Panc1 (cell line): ENCODE measurements at regions not wholly inside any gene's neighbourhood (a gene's known extent, or its start where the extent isn't known, plus 50 kb on each side); places are given as distances from the start of the nearest gene placed in this dataset.

Source experiments
- ATAC-seq: fragments of 200-7000 bp; cut with Tn5 transposase; 2 replicates; pipeline ENCODE4 v1.9.1; 2020; ENCODE audit warnings: mild to moderate bottlenecking, moderate library complexity
- BruUV-seq: library from RNA; stranded (reverse); fragments of 400-500 nt; replicated peaks from 2 replicates; lab custom pipeline; 2021; lab: Mats Ljungman, UMichigan
- CTCF ChIA-PET: fragments of 300-600 bp; sonication (Branson Sonifier 250); formaldehyde crosslinking; loops from one replicate; lab custom pipeline; 2022; ENCODE audit warnings: antibody characterized with exemption; lab: Charles Lee
- POLR2A ChIA-PET: fragments of 300-600 bp; sonication (Branson Sonifier 250); formaldehyde crosslinking; loops from one replicate; lab custom pipeline; 2022; ENCODE audit warnings: antibody characterized with exemption; lab: Charles Lee
- DNase-seq: peaks from one replicate; pipeline ENCODE4 v3.0.0-alpha.2; 2010; ENCODE audit warnings: low read depth, low spot score
- H3K27ac ChIP-seq: 2 replicates; pipeline ENCODE4 v1.5.1; 2011; ENCODE audit warnings: mild to moderate bottlenecking, low read length, inconsistent platforms
- H3K27me3 ChIP-seq: fragments of 200-500 bp; sonication (Bioruptor generic); 2 replicates; pipeline ENCODE4 v1.6.0; 2014; ENCODE audit warnings: low read length, inconsistent platforms; ENCODE audit not compliant: control insufficient read depth, insufficient read depth
- H3K36me3 ChIP-seq: fragments of 200-500 bp; sonication (Bioruptor generic); 2 replicates; pipeline ENCODE4 v1.5.1; 2014; ENCODE audit warnings: inconsistent platforms, mild to moderate bottlenecking, low read length, moderate library complexity; ENCODE audit not compliant: control insufficient read depth, insufficient read depth
- H3K4me1 ChIP-seq: 2 replicates; pipeline ENCODE4 v1.5.1; 2011; ENCODE audit warnings: inconsistent platforms, mild to moderate bottlenecking, low read length, moderate library complexity; ENCODE audit not compliant: control insufficient read depth, insufficient read depth
- H3K4me3 ChIP-seq, 2 experiments: 2 replicates each; pipeline ENCODE4 v1.5.1; 2011 to 2012; ENCODE audit warnings: low read depth in 2 of 2, low read length in 2 of 2, mild to moderate bottlenecking in 2 of 2, inconsistent platforms in 1 of 2, moderate library complexity in 1 of 2
- H3K9me3 ChIP-seq: fragments of 200-500 bp; sonication (Bioruptor generic); 2 replicates; pipeline ENCODE4 v1.5.1; 2014; ENCODE audit warnings: low read depth, mild to moderate bottlenecking, inconsistent platforms, low read length, moderate library complexity; ENCODE audit not compliant: control insufficient read depth, insufficient read depth
- CTCF ChIP-seq: fragments of 450-650 bp; IDR thresholded peaks from 2 replicates; pipeline ENCODE4 v1.5.1; 2017; ENCODE audit warnings: mild to moderate bottlenecking
- POLR2AphosphoS5 ChIP-seq: IDR thresholded peaks from 2 replicates; pipeline ENCODE4 v1.6.1; 2012; ENCODE audit warnings: mild to moderate bottlenecking, low read depth, low read length, moderate library complexity
- REST ChIP-seq, 2 experiments: IDR thresholded peaks; 2 replicates each; pipeline ENCODE4 v1.6.1; 2011 to 2012; ENCODE audit warnings: low read depth in 2 of 2, control low read depth in 1 of 2, low read length in 1 of 2, mild to moderate bottlenecking in 1 of 2, moderate library complexity in 1 of 2; ENCODE audit not compliant: insufficient read depth in 1 of 2
- SIN3A ChIP-seq: IDR thresholded peaks from 2 replicates; pipeline ENCODE4 v1.6.1; 2012; ENCODE audit warnings: low read depth, mild to moderate bottlenecking, low read length, moderate library complexity, borderline replicate concordance; ENCODE audit not compliant: insufficient read depth
- TCF7L2 ChIP-seq: IDR thresholded peaks from 2 replicates; pipeline ENCODE4 v1.6.1; 2011; ENCODE audit warnings: mild to moderate bottlenecking, low read depth, low read length, inconsistent platforms
- in situ Hi-C: cut with HindIII; loops from 2 replicates; pipeline ENCODE4 v1.10.0; 2016; ENCODE audit warnings: low sequenced_read_pairs, low pct_unique_long_range_greater_than_20kb
- intact Hi-C: fragments of 100-400 bp; cut with micrococcal nuclease; formaldehyde crosslinking; loops from one replicate; pipeline ENCODE4 v1.10.0; 2022; ENCODE audit not compliant: unreplicated experiment

- CTCF ChIA-PET = no interaction called here
- Histone ChIP-seq H3K4me1 (no peaks in the 10 kb centered on the region), H3K27ac (no peak overlapping the region), H3K4me3 (no peak overlapping the region), H3K27me3 (peaks cover 5% of the 10 kb centered on the region), H3K9me3 (no peaks in the 10 kb centered on the region), H3K36me3 (no peaks in the 10 kb centered on the region)
- intact Hi-C loops = no loop called here
- ATAC-seq (no peak), DNase-seq (no peak)
- TF ChIP-seq CTCF = no peak
- TF ChIP-seq REST (IDR thresholded peaks at IDR 0.05; ENCODE audit: insufficient read depth in 1 of 2, low read depth in 2 of 2, low read length in 1 of 2) = no peak
- TF ChIP-seq SIN3A = no peak
- TF ChIP-seq TCF7L2 = no peak
- TF ChIP-seq POLR2AphosphoS5 = no peak
- in situ Hi-C loops = no loop called here
- POLR2A ChIA-PET = no interaction called here
- BruUV-seq = no TSS peak
These were observed 81.9 kb downstream of the SLC4A3 start for GRCh38 chr2:219709331-219709761.

- no TSS peak for BruUV-seq
- H3K9me3 ChIP-seq = no peaks in the 10 kb centered on the region
- H3K4me1 ChIP-seq = no peaks in the 10 kb centered on the region
- ATAC-seq (0 out of 2 replicates have a peak, but pooled peaks have one; percentile 63), DNase-seq (no peak)
- no peaks in the 10 kb centered on the region for H3K36me3 ChIP-seq
- POLR2A ChIA-PET = no interaction called here
- no peak overlapping the region for H3K27ac ChIP-seq
- peaks cover 8% of the 10 kb centered on the region; the same call in 1 of the 2 replicates for H3K27me3 ChIP-seq
- no peak overlapping the region for H3K4me3 ChIP-seq
- in situ Hi-C loops = no loop called here
- CTCF ChIA-PET = no interaction called here
- TF ChIP-seq CTCF (no peak), REST (IDR thresholded peaks at IDR 0.05; ENCODE audit: insufficient read depth in 1 of 2, low read depth in 2 of 2, low read length in 1 of 2) (no peak)
- intact Hi-C loops = no loop called here
These were observed 85.7 kb downstream of the SLC4A3 start for GRCh38 chr2:219713110-219713509.
